ENCODE measurements at regions not wholly inside any gene's neighbourhood (a gene's known extent, or its start where the extent isn't known, plus 50 kb on each side); places are given as distances from the start of the nearest gene placed in this dataset.

GRCh38 chr11:23314162-23314561 is 453.9 kb upstream of the CCDC179 start:
- H3K9me3 ChIP-seq (ENCODE audit: control insufficient read depth, insufficient read depth, low read length): no peaks in the 10 kb centered on the region; the same call in 1 of the 2 replicates
- no peaks in the 10 kb centered on the region for H3K36me3 ChIP-seq (ENCODE audit: control insufficient read depth, low read length)
- H3K79me2 ChIP-seq (ENCODE audit: control insufficient read depth, low read length): no peaks in the 10 kb centered on the region

GRCh38 chr11:23315286-23315685 is 455.0 kb upstream of the CCDC179 start:
- Histone ChIP-seq H3K36me3 (ENCODE audit: control insufficient read depth, low read length) (no peaks in the 10 kb centered on the region), H3K4me3 (ENCODE audit: low read length) (no peak overlapping the region), H3K4me2 (ENCODE audit: low read length) (no peak overlapping the region), H3F3A (ENCODE audit: control insufficient read depth, insufficient read depth) (no peaks in the 10 kb centered on the region), H3K9me3 (ENCODE audit: control insufficient read depth, insufficient read depth, low read length) (no peaks in the 10 kb centered on the region; the same call in 1 of the 2 replicates), H3K27me3 (ENCODE audit: control insufficient read depth, low read length) (no peaks in the 10 kb centered on the region), H3K4me1 (ENCODE audit: control insufficient read depth, low read length) (no peaks in the 10 kb centered on the region), H3K27ac (ENCODE audit: low read depth, low read length) (no peak overlapping the region), H3K9me2 (replicated peaks; ENCODE audit: control insufficient read depth, low read length) (no peaks in the 10 kb centered on the region), H4K20me1 (ENCODE audit: control insufficient read depth, insufficient read depth, low read depth, low read length) (no peaks in the 10 kb centered on the region), H3K79me2 (ENCODE audit: control insufficient read depth, low read length) (no peaks in the 10 kb centered on the region)
- TF ChIP-seq CTCF (IDR thresholded peaks at IDR 0.05; ENCODE audit: low read depth, low read length, poor library complexity, severe bottlenecking) (no peak), EZH2phosphoT487 (IDR thresholded peaks at IDR 0.05; ENCODE audit: borderline replicate concordance, low read length) (no peak)

More at GRCh38 chr11:23314162-23314561, 453.9 kb upstream of the CCDC179 start:
- Histone ChIP-seq H4K20me1 (ENCODE audit: control insufficient read depth, insufficient read depth, low read depth, low read length) (no peaks in the 10 kb centered on the region), H3K27me3 (ENCODE audit: control insufficient read depth, low read length) (no peaks in the 10 kb centered on the region), H3F3A (ENCODE audit: control insufficient read depth, insufficient read depth) (no peaks in the 10 kb centered on the region), H3K4me1 (ENCODE audit: control insufficient read depth, low read length) (no peaks in the 10 kb centered on the region), H3K9me2 (replicated peaks; ENCODE audit: control insufficient read depth, low read length) (no peaks in the 10 kb centered on the region), H3K4me2 (ENCODE audit: low read length) (no peak overlapping the region), H3K27ac (ENCODE audit: low read depth, low read length) (no peak overlapping the region), H3K4me3 (ENCODE audit: low read length) (no peak overlapping the region)
- TF ChIP-seq CTCF (IDR thresholded peaks at IDR 0.05; ENCODE audit: low read depth, low read length, poor library complexity, severe bottlenecking): no peak
- no peak for TF ChIP-seq EZH2phosphoT487 (IDR thresholded peaks at IDR 0.05; ENCODE audit: borderline replicate concordance, low read length)

GRCh38 chr11:23317816-23318215 is 457.5 kb upstream of the CCDC179 start:
- Histone ChIP-seq H3K27me3 (ENCODE audit: control insufficient read depth, low read length) (no peaks in the 10 kb centered on the region), H3K4me3 (ENCODE audit: low read length) (no peak overlapping the region), H3K9me2 (replicated peaks; ENCODE audit: control insufficient read depth, low read length) (no peaks in the 10 kb centered on the region), H3K79me2 (ENCODE audit: control insufficient read depth, low read length) (no peaks in the 10 kb centered on the region), H3F3A (ENCODE audit: control insufficient read depth, insufficient read depth) (no peaks in the 10 kb centered on the region), H3K4me2 (ENCODE audit: low read length) (no peak overlapping the region), H3K27ac (ENCODE audit: low read depth, low read length) (no peak overlapping the region), H3K9me3 (ENCODE audit: control insufficient read depth, insufficient read depth, low read length) (no peaks in the 10 kb centered on the region; the same call in 1 of the 2 replicates), H3K36me3 (ENCODE audit: control insufficient read depth, low read length) (no peaks in the 10 kb centered on the region), H4K20me1 (ENCODE audit: control insufficient read depth, insufficient read depth, low read depth, low read length) (no peaks in the 10 kb centered on the region), H3K4me1 (ENCODE audit: control insufficient read depth, low read length) (no peaks in the 10 kb centered on the region)
- TF ChIP-seq EZH2phosphoT487 (IDR thresholded peaks at IDR 0.05; ENCODE audit: borderline replicate concordance, low read length) (no peak), CTCF (IDR thresholded peaks at IDR 0.05; ENCODE audit: low read depth, low read length, poor library complexity, severe bottlenecking) (no peak)

Measured in DOHH2 (cell line).